Dermis blood vessel endothelial cell (primary cell): ENCODE measurements at regions not wholly inside any gene's neighbourhood (a gene's known extent, or its start where the extent isn't known, plus 50 kb on each side); places are given as distances from the start of the nearest gene placed in this dataset.

Source experiments
- DNase-seq: peaks from one replicate; pipeline ENCODE4 v3.0.0; 2010

- no peak for DNase-seq
Measured at GRCh38 chr2:12089001-12089400, 342.6 kb downstream of the LPIN1 start.

GRCh38 chr2:12089496-12089895 lies 343.1 kb downstream of the LPIN1 start:
- DNase-seq, result no peak

GRCh38 chr2:12090072-12090471 lies 343.6 kb downstream of the LPIN1 start:
- no peak for DNase-seq

- DNase-seq, result no peak
Measured at GRCh38 chr2:12090590-12090989, 344.2 kb downstream of the LPIN1 start.

- no peak for DNase-seq
Measured at GRCh38 chr2:12091201-12091806, 344.9 kb downstream of the LPIN1 start.

- no peak for DNase-seq
Measured at GRCh38 chr2:12094134-12094533, 347.7 kb downstream of the LPIN1 start.

GRCh38 chr2:12096051-12096787 lies 349.8 kb downstream of the LPIN1 start:
- DNase-seq, result no peak

GRCh38 chr2:12096788-12097449 lies 350.5 kb downstream of the LPIN1 start:
- no peak for DNase-seq

- no peak for DNase-seq
Measured at GRCh38 chr2:12097859-12098258, 351.4 kb downstream of the LPIN1 start.

- DNase-seq, result no peak
Measured at GRCh38 chr2:12099374-12099773, 352.9 kb downstream of the LPIN1 start.

- DNase-seq, result no peak
Measured at GRCh38 chr2:12102679-12103078, 356.2 kb downstream of the LPIN1 start.

GRCh38 chr2:12105180-12105579 lies 358.7 kb downstream of the LPIN1 start:
- no peak for DNase-seq

GRCh38 chr2:12106440-12107080 lies 360.1 kb downstream of the LPIN1 start:
- peak; percentile 61 for DNase-seq

- DNase-seq, result no peak
Measured at GRCh38 chr2:12107321-12107720, 360.9 kb downstream of the LPIN1 start.

- DNase-seq, result no peak
Measured at GRCh38 chr2:12107939-12108338, 361.5 kb downstream of the LPIN1 start.

GRCh38 chr2:12109363-12110017 lies 363.1 kb downstream of the LPIN1 start:
- no peak for DNase-seq

GRCh38 chr2:12110074-12110473 lies 363.6 kb downstream of the LPIN1 start:
- DNase-seq, result no peak

GRCh38 chr2:12110481-12110880 lies 364.0 kb downstream of the LPIN1 start:
- DNase-seq, result no peak

GRCh38 chr2:12113412-12113811 lies 367.0 kb downstream of the LPIN1 start:
- DNase-seq, result no peak

- DNase-seq, result no peak
Measured at GRCh38 chr2:12114816-12115215, 368.4 kb downstream of the LPIN1 start.

GRCh38 chr2:12116228-12116750 lies 369.9 kb downstream of the LPIN1 start:
- no peak for DNase-seq

- no peak for DNase-seq
Measured at GRCh38 chr2:12119841-12120240, 373.4 kb downstream of the LPIN1 start.
